SU-DHL-6 (cell line): ENCODE measurements at regions not wholly inside any gene's neighbourhood (a gene's known extent, or its start where the extent isn't known, plus 50 kb on each side); places are given as distances from the start of the nearest gene placed in this dataset.

Source experiments
- CTCF ChIP-seq: fragments of 200-600 bp; sonication (generic); IDR thresholded peaks from one replicate; pipeline ENCODE4 v1.5.1; 2017; ENCODE audit warnings: antibody characterized with exemption, mild to moderate bottlenecking, low read length, moderate library complexity; ENCODE audit not compliant: insufficient read depth, poor library complexity, severe bottlenecking
- EZH2phosphoT487 ChIP-seq: fragments of 200-600 bp; sonication (generic), shearing (Covaris generic); conservative IDR thresholded peaks from 2 replicates; pipeline ENCODE4 v1.6.1; 2018; ENCODE audit warnings: mild to moderate bottlenecking, antibody characterized with exemption, low read length, moderate library complexity, mixed read lengths

- TF ChIP-seq CTCF (no peak), EZH2phosphoT487 (no peak)
These were observed 297.5 kb upstream of the XYLT1 start for GRCh38 chr16:17768257-17768656.
